DND-41 (cell line): ENCODE measurements at regions not wholly inside any gene's neighbourhood (a gene's known extent, or its start where the extent isn't known, plus 50 kb on each side); places are given as distances from the start of the nearest gene placed in this dataset.

ENCODE experiments used
- ATAC-seq: fragments of 200-7000 bp; cut with Tn5 transposase; 3 replicates; pipeline ENCODE4 v1.9.1; 2021; ENCODE audit warnings: low read depth; ENCODE audit not compliant: insufficient read depth
- DNase-seq: peaks from one replicate; pipeline ENCODE4 v3.0.0-alpha.2; 2020
- H2AFZ ChIP-seq: 2 replicates; pipeline ENCODE4 v1.6.0; 2012; ENCODE audit warnings: low read depth, low read length
- H3K27ac ChIP-seq: 2 replicates; pipeline ENCODE4 v1.5.1; 2012; ENCODE audit warnings: low read length, inconsistent platforms
- H3K27me3 ChIP-seq: fragments of 200-600 bp; sonication (generic); 2 replicates; pipeline ENCODE4 v1.6.0; 2012; ENCODE audit warnings: low read length, mild to moderate bottlenecking, inconsistent platforms; ENCODE audit not compliant: insufficient read depth, poor library complexity
- H3K36me3 ChIP-seq: 2 replicates; pipeline ENCODE4 v1.5.1; 2012; ENCODE audit warnings: low read length, inconsistent platforms; ENCODE audit not compliant: insufficient read depth
- H3K4me1 ChIP-seq: 2 replicates; pipeline ENCODE4 v1.5.1; 2012; ENCODE audit warnings: mild to moderate bottlenecking, low read length; ENCODE audit not compliant: insufficient read depth
- H3K4me2 ChIP-seq: 2 replicates; pipeline ENCODE4 v1.6.0; 2012; ENCODE audit warnings: mild to moderate bottlenecking, moderate library complexity, low read length, inconsistent platforms; ENCODE audit not compliant: insufficient read depth
- H3K4me3 ChIP-seq, 2 experiments: fragments of 200-600 bp in 1 of 2; shearing (Covaris generic) in 1 of 2; 2 replicates each; pipeline ENCODE4 v1.5.1; 2012 to 2016; ENCODE audit warnings: inconsistent platforms in 2 of 2, low read length in 2 of 2, mild to moderate bottlenecking in 2 of 2, low read depth in 1 of 2, moderate library complexity in 1 of 2
- H3K79me2 ChIP-seq: 2 replicates; pipeline ENCODE4 v1.6.0; 2012; ENCODE audit warnings: low read length, inconsistent platforms; ENCODE audit not compliant: insufficient read depth
- H3K9ac ChIP-seq: 2 replicates; pipeline ENCODE4 v1.6.0; 2012; ENCODE audit warnings: low read depth, mild to moderate bottlenecking, inconsistent platforms, low read length, moderate library complexity
- H3K9me3 ChIP-seq: 2 replicates; pipeline ENCODE4 v1.5.1; 2012; ENCODE audit warnings: low read length, moderate library complexity, mild to moderate bottlenecking, inconsistent platforms; ENCODE audit not compliant: insufficient read depth, severe bottlenecking
- H4K20me1 ChIP-seq: 2 replicates; pipeline ENCODE4 v1.6.0; 2012; ENCODE audit warnings: low read length; ENCODE audit not compliant: insufficient read depth
- EZH2 ChIP-seq: IDR thresholded peaks from 3 replicates; pipeline ENCODE4 v1.6.1; 2012; ENCODE audit warnings: borderline replicate concordance, low read depth, mild to moderate bottlenecking, moderate library complexity, low read length, inconsistent platforms; ENCODE audit not compliant: severe bottlenecking
- TF ChIP-seq, protein P1 (sequence below): IDR thresholded peaks from 2 replicates; pipeline ENCODE4 v1.5.1; 2012; ENCODE audit warnings: borderline replicate concordance, low read length, moderate library complexity, mild to moderate bottlenecking; ENCODE audit not compliant: poor library complexity, severe bottlenecking; ENCODE audit errors: extremely low read depth

DNA sequence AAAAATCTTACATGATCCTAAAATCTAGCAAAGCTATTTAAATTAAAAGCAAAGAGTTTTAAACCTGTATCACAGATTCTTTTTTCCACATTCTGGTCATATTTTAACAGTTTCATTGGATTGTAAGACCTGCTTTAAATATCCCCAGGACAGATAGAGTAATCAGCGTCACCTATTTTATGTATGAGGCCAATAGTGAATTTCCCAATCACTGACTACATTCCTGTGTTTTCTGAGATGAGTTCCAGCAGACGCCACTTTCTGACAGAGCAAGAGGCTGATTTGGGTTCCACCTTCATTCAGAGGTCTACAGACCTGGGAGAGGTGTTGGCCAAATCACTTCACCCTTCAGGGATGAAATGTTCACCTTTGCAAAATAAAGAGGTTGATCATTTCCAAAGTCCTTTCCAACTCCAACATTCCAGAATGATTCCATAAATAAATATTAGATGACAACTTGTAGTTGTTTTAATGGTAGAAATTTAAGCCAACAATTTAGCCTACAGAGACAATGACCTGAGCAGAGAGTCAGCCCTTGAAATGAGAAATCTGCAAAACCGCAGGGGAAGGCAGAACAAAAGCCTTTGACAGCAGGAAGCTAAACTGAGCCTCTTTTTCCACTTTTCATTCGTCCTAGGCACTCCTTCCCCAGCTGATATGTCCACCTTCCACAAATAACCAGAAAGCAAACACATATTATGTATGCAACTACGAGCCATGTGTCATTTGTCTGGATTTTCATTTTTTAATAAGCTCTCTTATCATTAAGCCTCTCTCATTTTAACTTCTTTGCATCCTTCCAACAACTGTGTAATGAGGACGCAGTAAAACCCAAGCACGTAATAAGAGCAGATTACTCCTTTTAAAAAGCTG lies 105.2 kb downstream of the TFAP2A start:
- no peak for ATAC-seq
- no peak overlapping the region for H3K4me2 ChIP-seq
- no peaks in the 10 kb centered on the region for H3K36me3 ChIP-seq
- H3K4me1 ChIP-seq: no peaks in the 10 kb centered on the region
- TF ChIP-seq, protein P1, sequence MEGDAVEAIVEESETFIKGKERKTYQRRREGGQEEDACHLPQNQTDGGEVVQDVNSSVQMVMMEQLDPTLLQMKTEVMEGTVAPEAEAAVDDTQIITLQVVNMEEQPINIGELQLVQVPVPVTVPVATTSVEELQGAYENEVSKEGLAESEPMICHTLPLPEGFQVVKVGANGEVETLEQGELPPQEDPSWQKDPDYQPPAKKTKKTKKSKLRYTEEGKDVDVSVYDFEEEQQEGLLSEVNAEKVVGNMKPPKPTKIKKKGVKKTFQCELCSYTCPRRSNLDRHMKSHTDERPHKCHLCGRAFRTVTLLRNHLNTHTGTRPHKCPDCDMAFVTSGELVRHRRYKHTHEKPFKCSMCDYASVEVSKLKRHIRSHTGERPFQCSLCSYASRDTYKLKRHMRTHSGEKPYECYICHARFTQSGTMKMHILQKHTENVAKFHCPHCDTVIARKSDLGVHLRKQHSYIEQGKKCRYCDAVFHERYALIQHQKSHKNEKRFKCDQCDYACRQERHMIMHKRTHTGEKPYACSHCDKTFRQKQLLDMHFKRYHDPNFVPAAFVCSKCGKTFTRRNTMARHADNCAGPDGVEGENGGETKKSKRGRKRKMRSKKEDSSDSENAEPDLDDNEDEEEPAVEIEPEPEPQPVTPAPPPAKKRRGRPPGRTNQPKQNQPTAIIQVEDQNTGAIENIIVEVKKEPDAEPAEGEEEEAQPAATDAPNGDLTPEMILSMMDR: no peak
- TF ChIP-seq EZH2: no peak
- no peaks in the 10 kb centered on the region for H4K20me1 ChIP-seq
- H3K9ac ChIP-seq: no peak overlapping the region
- H2AFZ ChIP-seq: no peak overlapping the region
- H3K27ac ChIP-seq: no peak overlapping the region
- no peak for DNase-seq
- no peak overlapping the region for H3K4me3 ChIP-seq
- no peaks in the 10 kb centered on the region for H3K79me2 ChIP-seq
- no peaks in the 10 kb centered on the region for H3K9me3 ChIP-seq
- no peaks in the 10 kb centered on the region for H3K27me3 ChIP-seq

DNA sequence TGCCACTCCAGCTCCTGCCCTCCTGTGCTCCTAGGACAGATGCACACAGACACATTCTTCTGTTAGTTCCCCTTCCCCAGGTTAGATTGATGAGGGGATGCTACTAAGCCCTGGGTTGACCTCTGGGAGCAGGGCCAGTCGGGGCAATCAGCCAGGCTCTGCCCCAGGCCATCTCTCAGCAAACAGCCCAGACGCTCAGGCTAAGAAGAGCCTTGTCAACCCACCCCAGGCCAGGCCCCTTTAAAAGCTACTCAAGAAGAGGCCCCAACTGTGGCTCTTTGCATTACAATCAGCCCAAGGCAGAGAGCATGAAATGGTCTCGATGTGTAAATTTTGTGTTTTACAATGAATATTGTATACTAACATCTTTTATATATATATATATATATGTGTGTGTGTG lies 107.4 kb downstream of the TFAP2A start:
- H3K36me3 ChIP-seq: no peaks in the 10 kb centered on the region
- no peaks in the 10 kb centered on the region for H3K27me3 ChIP-seq
- no peaks in the 10 kb centered on the region for H3K79me2 ChIP-seq
- DNase-seq (no peak), ATAC-seq (no peak)
- H3K9me3 ChIP-seq: no peaks in the 10 kb centered on the region
- no peak overlapping the region for H2AFZ ChIP-seq
- no peak overlapping the region for H3K4me3 ChIP-seq
- no peak overlapping the region for H3K27ac ChIP-seq
- TF ChIP-seq EZH2: no peak
- TF ChIP-seq, protein P1: no peak
- H3K9ac ChIP-seq: no peak overlapping the region
- H3K4me2 ChIP-seq: no peak overlapping the region
- H4K20me1 ChIP-seq: no peaks in the 10 kb centered on the region
- H3K4me1 ChIP-seq: no peaks in the 10 kb centered on the region

DNA sequence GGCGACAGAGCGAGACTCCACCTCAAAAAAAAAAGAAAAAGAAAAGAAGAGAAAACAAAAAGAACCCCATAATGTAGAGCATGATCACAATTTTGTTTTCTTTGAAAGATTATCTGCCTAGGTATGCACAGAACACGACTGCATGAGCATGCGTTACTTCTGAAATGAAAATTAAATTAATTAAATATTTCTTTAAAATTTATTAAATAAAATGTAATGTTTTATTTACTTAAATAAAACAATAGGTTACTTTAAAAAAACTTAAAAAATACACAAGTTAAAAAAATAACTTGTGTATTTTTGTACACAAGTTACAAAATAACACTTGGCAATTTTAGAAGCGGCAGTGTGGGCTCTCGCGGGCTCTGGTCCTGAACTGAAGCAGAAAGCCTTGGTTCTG lies 107.8 kb downstream of the TFAP2A start:
- no peaks in the 10 kb centered on the region for H3K36me3 ChIP-seq
- no peaks in the 10 kb centered on the region for H3K4me1 ChIP-seq
- no peaks in the 10 kb centered on the region for H3K79me2 ChIP-seq
- TF ChIP-seq, protein P1: no peak
- TF ChIP-seq EZH2: no peak
- H3K9ac ChIP-seq: no peak overlapping the region
- no peaks in the 10 kb centered on the region for H4K20me1 ChIP-seq
- no peak overlapping the region for H3K4me3 ChIP-seq
- no peak overlapping the region for H3K4me2 ChIP-seq
- H3K9me3 ChIP-seq: no peaks in the 10 kb centered on the region
- ATAC-seq: no peak
- no peak overlapping the region for H2AFZ ChIP-seq
- DNase-seq: no peak
- H3K27me3 ChIP-seq: no peaks in the 10 kb centered on the region
- H3K27ac ChIP-seq: no peak overlapping the region
